ENCODE measurements at regions not wholly inside any gene's neighbourhood (a gene's known extent, or its start where the extent isn't known, plus 50 kb on each side); places are given as distances from the start of the nearest gene placed in this dataset.

- TF ChIP-seq ARNT (IDR thresholded peaks at IDR 0.05) (no peak), BHLHE40 (IDR thresholded peaks at IDR 0.05; ENCODE audit: borderline replicate concordance) (no peak), LEF1 (IDR thresholded peaks at IDR 0.05; ENCODE audit: borderline replicate concordance) (no peak), SUZ12 (IDR thresholded peaks at IDR 0.05) (no peak), SP1 (IDR thresholded peaks at IDR 0.05) (no peak), ELF4 (IDR thresholded peaks at IDR 0.05) (no peak)
These were observed 315.5 kb upstream of the GK2 start for GRCh38 chr4:79723507-79723906.

Data from HEK293T (cell line).